ENCODE measurements at regions not wholly inside any gene's neighbourhood (a gene's known extent, or its start where the extent isn't known, plus 50 kb on each side); places are given as distances from the start of the nearest gene placed in this dataset.

DNA sequence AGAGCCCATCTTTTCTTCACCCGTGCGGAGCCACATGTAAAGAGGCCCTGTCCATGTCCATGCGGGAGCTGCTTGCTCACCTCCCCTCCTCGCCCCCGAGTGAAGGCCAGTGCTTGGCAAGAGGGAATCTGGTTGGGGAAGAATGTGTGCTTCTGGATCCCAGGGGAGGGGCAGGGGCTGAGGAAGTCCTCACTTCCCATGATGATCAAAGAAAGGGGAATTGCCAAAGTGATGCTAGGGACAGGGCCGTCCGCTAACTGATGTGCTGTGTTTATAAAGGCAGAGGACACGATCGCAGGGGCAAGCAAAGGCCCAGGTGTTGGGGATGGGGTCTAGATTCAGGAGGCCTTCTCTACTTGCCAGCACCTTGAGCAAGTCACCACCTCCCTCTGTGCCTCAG is 137.4 kb upstream of the PRMT8 start:
- Histone ChIP-seq H3K9me3 (ENCODE audit: low read length) (no peaks in the 10 kb centered on the region), H3K4me1 (ENCODE audit: insufficient read depth, low read length, poor library complexity, severe bottlenecking) (no peaks in the 10 kb centered on the region), H3K27ac (ENCODE audit: low read depth, low read length, poor library complexity, severe bottlenecking) (no peak overlapping the region), H4K20me1 (ENCODE audit: insufficient read depth, low read length) (no peaks in the 10 kb centered on the region), H2AFZ (ENCODE audit: low read length) (no peak overlapping the region), H3K79me2 (ENCODE audit: insufficient read depth, low read depth, low read length) (no peaks in the 10 kb centered on the region), H3K4me3 (ENCODE audit: low read depth, low read length, poor library complexity, severe bottlenecking) (no peak overlapping the region), H3K9me2 (ENCODE audit: insufficient read depth, low read length) (no peaks in the 10 kb centered on the region), H3K4me2 (ENCODE audit: low read length) (no peak overlapping the region), H3K36me3 (ENCODE audit: insufficient read depth, low read length) (no peaks in the 10 kb centered on the region)
- POLR2A ChIA-PET, result interaction anchor here (0.5 kb wide), 2 partner anchors 14 to 154 kb away, joined by 5 to 10 read pairs; no protein-coding TSS in a partner anchor
- TF ChIP-seq CTCF (conservative IDR thresholded peaks at IDR 0.05; ENCODE audit: low read length), result no peak
- CTCF ChIA-PET (ENCODE audit: unreplicated experiment), result no interaction called here
- no TSS peak for BruUV-seq (replicated peaks)
- intact Hi-C loops (cut with micrococcal nuclease; ENCODE audit: unreplicated experiment), result no loop called here
- no peak for DNase-seq (ENCODE audit: low spot score)

DNA sequence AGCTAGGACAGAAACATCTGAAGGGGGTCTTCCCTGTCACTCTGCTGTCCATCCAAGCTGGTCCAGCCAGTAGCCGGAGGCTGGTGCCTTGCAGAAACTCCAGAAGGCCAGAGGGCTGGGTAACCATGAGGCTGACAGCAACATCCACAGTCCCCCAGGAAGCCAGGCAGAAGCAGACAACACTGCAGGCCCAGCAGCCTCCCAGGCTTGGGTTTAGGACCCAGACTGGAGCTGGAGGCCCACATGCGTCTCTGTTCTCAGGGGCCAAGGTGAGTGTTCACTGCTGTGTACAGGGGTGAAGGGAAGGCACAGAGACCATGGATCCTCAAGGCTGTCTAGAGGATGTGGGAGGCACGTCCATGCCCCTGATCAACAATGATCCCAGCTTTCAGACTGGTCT is 136.4 kb upstream of the PRMT8 start:
- H4K20me1 ChIP-seq (ENCODE audit: insufficient read depth, low read length), result no peaks in the 10 kb centered on the region
- DNase-seq (ENCODE audit: low spot score), result no peak
- H3K4me2 ChIP-seq (ENCODE audit: low read length), result no peak overlapping the region
- H3K9me2 ChIP-seq (ENCODE audit: insufficient read depth, low read length), result no peaks in the 10 kb centered on the region
- H3K9me3 ChIP-seq (ENCODE audit: low read length), result no peaks in the 10 kb centered on the region
- CTCF ChIA-PET (ENCODE audit: unreplicated experiment), result no interaction called here
- H3K4me3 ChIP-seq (ENCODE audit: low read depth, low read length, poor library complexity, severe bottlenecking), result no peak overlapping the region
- H2AFZ ChIP-seq (ENCODE audit: low read length), result no peak overlapping the region
- no peaks in the 10 kb centered on the region for H3K79me2 ChIP-seq (ENCODE audit: insufficient read depth, low read depth, low read length)
- no TSS peak for BruUV-seq (replicated peaks)
- no peaks in the 10 kb centered on the region for H3K4me1 ChIP-seq (ENCODE audit: insufficient read depth, low read length, poor library complexity, severe bottlenecking)
- H3K36me3 ChIP-seq (ENCODE audit: insufficient read depth, low read length), result no peaks in the 10 kb centered on the region
- intact Hi-C loops (cut with micrococcal nuclease; ENCODE audit: unreplicated experiment), result no loop called here
- H3K27ac ChIP-seq (ENCODE audit: low read depth, low read length, poor library complexity, severe bottlenecking), result no peak overlapping the region
- TF ChIP-seq CTCF (conservative IDR thresholded peaks at IDR 0.05; ENCODE audit: low read length) (no peak), EZH2phosphoT487 (IDR thresholded peaks at IDR 0.05; ENCODE audit: borderline replicate concordance, low read depth, low read length) (no peak)
- POLR2A ChIA-PET, result no interaction called here

- CTCF ChIA-PET (ENCODE audit: unreplicated experiment), result no interaction called here
- TF ChIP-seq EZH2phosphoT487 (IDR thresholded peaks at IDR 0.05; ENCODE audit: borderline replicate concordance, low read depth, low read length) (no peak), CTCF (conservative IDR thresholded peaks at IDR 0.05; ENCODE audit: low read length) (no peak)
- Histone ChIP-seq H3K4me2 (ENCODE audit: low read length) (no peak overlapping the region), H3K9me2 (ENCODE audit: insufficient read depth, low read length) (no peaks in the 10 kb centered on the region), H2AFZ (ENCODE audit: low read length) (no peak overlapping the region), H3K36me3 (ENCODE audit: insufficient read depth, low read length) (no peaks in the 10 kb centered on the region), H3K4me1 (ENCODE audit: insufficient read depth, low read length, poor library complexity, severe bottlenecking) (no peaks in the 10 kb centered on the region), H3K9me3 (ENCODE audit: low read length) (no peaks in the 10 kb centered on the region), H4K20me1 (ENCODE audit: insufficient read depth, low read length) (no peaks in the 10 kb centered on the region), H3K27ac (ENCODE audit: low read depth, low read length, poor library complexity, severe bottlenecking) (no peak overlapping the region), H3K79me2 (ENCODE audit: insufficient read depth, low read depth, low read length) (no peaks in the 10 kb centered on the region), H3K4me3 (ENCODE audit: low read depth, low read length, poor library complexity, severe bottlenecking) (no peak overlapping the region)
- no peak for DNase-seq (ENCODE audit: low spot score)
- POLR2A ChIA-PET, result interaction anchor here (0.5 kb wide), 1 partner anchor 428 kb away, joined by 3 read pairs; no protein-coding TSS in a partner anchor
- no TSS peak for BruUV-seq (replicated peaks)
- intact Hi-C loops (cut with micrococcal nuclease; ENCODE audit: unreplicated experiment), result no loop called here
Observed at GRCh38 chr12:3355378-3355900, 135.6 kb upstream of the PRMT8 start.
